ENCODE measurements at regions not wholly inside any gene's neighbourhood (a gene's known extent, or its start where the extent isn't known, plus 50 kb on each side); places are given as distances from the start of the nearest gene placed in this dataset.

DNA sequence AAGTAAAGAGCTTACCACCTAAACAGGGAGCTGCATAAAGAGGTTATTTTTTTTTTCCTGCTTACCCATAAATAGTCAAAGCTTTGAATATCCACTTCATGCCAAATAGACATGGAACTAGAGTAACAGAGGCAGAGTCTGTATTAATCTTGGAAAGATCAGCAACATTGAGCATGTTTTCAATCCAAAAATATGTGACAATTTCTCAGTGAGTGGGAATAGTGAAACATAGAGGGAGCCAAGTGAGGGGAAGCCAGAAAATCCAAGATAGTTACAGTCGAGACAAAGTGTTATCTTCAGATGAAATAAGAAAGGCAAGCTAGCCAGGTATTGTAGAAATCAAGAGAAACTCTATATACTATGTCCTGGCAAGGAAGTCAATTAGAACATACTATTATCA lies 122.3 kb upstream of the TACR3 start:
- no peak for DNase-seq

- DNase-seq: peak in 1 of 2 experiments; percentile 0
Observed at GRCh38 chr4:103810308-103810707, 90.5 kb upstream of the TACR3 start.

GRCh38 chr4:103802766-103803165 lies 83.0 kb upstream of the TACR3 start:
- DNase-seq: no peak

GRCh38 chr4:103787057-103787456 lies 67.3 kb upstream of the TACR3 start:
- no peak for DNase-seq

DNA sequence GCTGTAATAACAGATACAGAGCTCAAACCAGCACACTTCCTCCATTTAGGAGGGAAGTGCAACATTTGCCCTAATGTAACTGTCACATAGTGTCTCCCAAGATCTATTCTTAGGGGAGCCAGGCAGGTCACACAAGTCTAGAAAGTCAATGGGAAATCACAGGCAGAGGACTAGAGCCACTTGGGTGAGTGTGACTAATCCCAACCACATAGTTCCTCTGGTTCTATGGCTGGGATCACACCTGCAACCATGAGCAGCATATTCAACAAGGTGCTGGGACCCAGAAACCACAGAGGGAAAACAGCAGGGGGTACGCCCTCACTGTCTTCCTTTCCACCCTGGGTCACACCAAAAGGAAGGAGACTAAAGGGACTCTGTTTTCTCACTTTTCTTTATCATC lies 66.8 kb upstream of the TACR3 start:
- DNase-seq: no peak

DNA sequence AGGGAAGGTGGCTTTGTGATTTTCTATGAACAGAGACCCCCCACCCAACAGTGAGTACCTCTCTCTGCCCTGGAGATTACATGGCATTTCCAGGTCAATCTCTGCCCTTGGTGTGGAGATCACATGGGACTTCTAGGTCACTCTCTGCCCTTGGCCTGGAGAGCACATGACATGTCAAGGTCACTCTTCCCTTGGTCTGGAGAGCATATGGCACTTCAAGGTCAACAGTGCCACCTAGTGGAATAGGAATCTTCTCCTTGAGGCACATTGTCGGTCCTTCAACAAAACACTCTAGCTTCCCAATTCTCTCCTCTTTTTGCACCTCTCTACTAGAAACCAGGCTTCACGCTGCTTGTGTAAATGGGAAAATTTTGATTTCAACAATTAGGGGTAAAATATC lies 66.2 kb upstream of the TACR3 start:
- DNase-seq: peak; percentile 4 to 48

GRCh38 chr4:103778221-103778620 lies 58.4 kb upstream of the TACR3 start:
- DNase-seq: no peak

- no peak for DNase-seq
Observed at GRCh38 chr4:103774326-103774825, 54.6 kb upstream of the TACR3 start.

GRCh38 chr4:103773691-103774231 lies 54.0 kb upstream of the TACR3 start:
- no peak for DNase-seq
